HCT116 (cell line): ENCODE measurements at regions not wholly inside any gene's neighbourhood (a gene's known extent, or its start where the extent isn't known, plus 50 kb on each side); places are given as distances from the start of the nearest gene placed in this dataset.

Source experiments
- CTCF ChIP-seq, 3 experiments: fragments of 200-600 bp in 1 of 3; sonication (generic) in 1 of 3; IDR thresholded peaks in 2 of 3; conservative IDR thresholded peaks in 1 of 3; 2 replicates each; pipeline ENCODE4 v1.5.1; 2012 to 2017; ENCODE audit warnings: low read depth in 2 of 3, low read length in 2 of 3, antibody characterized with exemption in 1 of 3, borderline replicate concordance in 1 of 3, control low read depth in 1 of 3, mild to moderate bottlenecking in 1 of 3, mixed read lengths in 1 of 3, mixed run types in 1 of 3, moderate library complexity in 1 of 3; ENCODE audit not compliant: insufficient read depth in 1 of 3
- EZH2 ChIP-seq: fragments of 200-600 bp; sonication (generic); IDR thresholded peaks from 2 replicates; pipeline ENCODE4 v1.6.1; 2017; ENCODE audit warnings: antibody characterized with exemption, mixed run types
- RAD21 ChIP-seq: IDR thresholded peaks from 2 replicates; pipeline ENCODE4 v1.6.1; 2012; ENCODE audit warnings: low read depth, mild to moderate bottlenecking
- TF ChIP-seq, protein P1 (sequence below): IDR thresholded peaks from 2 replicates; pipeline ENCODE4 v1.6.1; 2011; ENCODE audit warnings: mild to moderate bottlenecking, low read length, moderate library complexity; ENCODE audit not compliant: insufficient replicate concordance; ENCODE audit errors: extremely low read depth

DNA sequence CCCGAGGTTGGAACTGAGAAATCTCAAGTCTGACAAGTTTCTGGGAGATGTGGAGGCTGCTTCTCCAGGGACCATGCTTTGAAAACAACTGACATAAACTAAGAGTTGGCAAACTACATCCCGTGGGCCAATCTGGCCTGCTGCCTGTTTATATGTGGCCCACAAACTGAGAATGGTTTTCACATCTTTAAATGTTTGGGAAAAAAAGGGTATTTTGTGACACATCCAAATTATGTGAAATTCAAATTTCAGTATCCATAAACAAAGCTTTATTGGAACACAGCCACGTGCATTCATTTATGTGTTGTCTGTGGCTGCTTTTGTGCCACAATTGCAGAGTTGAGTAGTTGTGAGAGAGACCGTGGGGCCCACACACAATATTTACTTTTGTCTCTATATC is 163.8 kb upstream of the PIRT start:
- TF ChIP-seq RAD21 (no peak), EZH2 (no peak), CTCF (IDR thresholded peaks at IDR 0.05 in 2 of 3, conservative IDR thresholded peaks at IDR 0.05 in 1 of 3; ENCODE audit: borderline replicate concordance in 1 of 3, insufficient read depth in 1 of 3, low read depth in 2 of 3, low read length in 2 of 3) (no peak)
- TF ChIP-seq, protein P1, sequence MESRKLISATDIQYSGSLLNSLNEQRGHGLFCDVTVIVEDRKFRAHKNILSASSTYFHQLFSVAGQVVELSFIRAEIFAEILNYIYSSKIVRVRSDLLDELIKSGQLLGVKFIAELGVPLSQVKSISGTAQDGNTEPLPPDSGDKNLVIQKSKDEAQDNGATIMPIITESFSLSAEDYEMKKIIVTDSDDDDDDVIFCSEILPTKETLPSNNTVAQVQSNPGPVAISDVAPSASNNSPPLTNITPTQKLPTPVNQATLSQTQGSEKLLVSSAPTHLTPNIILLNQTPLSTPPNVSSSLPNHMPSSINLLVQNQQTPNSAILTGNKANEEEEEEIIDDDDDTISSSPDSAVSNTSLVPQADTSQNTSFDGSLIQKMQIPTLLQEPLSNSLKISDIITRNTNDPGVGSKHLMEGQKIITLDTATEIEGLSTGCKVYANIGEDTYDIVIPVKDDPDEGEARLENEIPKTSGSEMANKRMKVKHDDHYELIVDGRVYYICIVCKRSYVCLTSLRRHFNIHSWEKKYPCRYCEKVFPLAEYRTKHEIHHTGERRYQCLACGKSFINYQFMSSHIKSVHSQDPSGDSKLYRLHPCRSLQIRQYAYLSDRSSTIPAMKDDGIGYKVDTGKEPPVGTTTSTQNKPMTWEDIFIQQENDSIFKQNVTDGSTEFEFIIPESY = no peak
